Fibroblast of lung (primary cell): ENCODE measurements at regions not wholly inside any gene's neighbourhood (a gene's known extent, or its start where the extent isn't known, plus 50 kb on each side); places are given as distances from the start of the nearest gene placed in this dataset.

Experiments
- DNase-seq, 2 donors: peaks; one replicate each; pipeline versions ENCODE4 v3.0.0 to v3.0.0-alpha.2; 2010; ENCODE audit warnings: low read depth in 2 of 2
- H2AFZ ChIP-seq: 2 replicates; pipeline ENCODE4 v1.5.1; 2012; ENCODE audit warnings: low read length, control low read depth, inconsistent platforms
- H3K27ac ChIP-seq: 2 replicates; pipeline ENCODE4 v1.5.1; 2011; ENCODE audit warnings: low read length, control low read depth; ENCODE audit not compliant: insufficient read depth
- H3K27me3 ChIP-seq: 2 replicates; pipeline ENCODE4 v1.5.1; 2011; ENCODE audit warnings: mild to moderate bottlenecking, low read length; ENCODE audit not compliant: control insufficient read depth, insufficient read depth
- H3K36me3 ChIP-seq: 2 replicates; pipeline ENCODE4 v1.5.1; 2011; ENCODE audit warnings: low read length; ENCODE audit not compliant: control insufficient read depth, insufficient read depth
- H3K4me1 ChIP-seq: 2 replicates; pipeline ENCODE4 v1.5.1; 2011; ENCODE audit warnings: low read length; ENCODE audit not compliant: control insufficient read depth, insufficient read depth; ENCODE audit errors: extremely low read depth
- H3K4me2 ChIP-seq: 2 replicates; pipeline ENCODE4 v1.5.1; 2011; ENCODE audit warnings: low read length, control low read depth; ENCODE audit not compliant: insufficient read depth; ENCODE audit errors: extremely low read depth
- H3K4me3 ChIP-seq, 4 experiments: fragments of 200-600 bp in 1 of 4; sonication (generic) in 1 of 4; replicated peaks in 1 of 4; 2 replicates each; pipeline ENCODE4 v1.5.1; 2011 to 2016; ENCODE audit warnings: low read length in 4 of 4, low read depth in 3 of 4, mild to moderate bottlenecking in 3 of 4, control low read depth in 2 of 4, inconsistent platforms in 1 of 4, mixed read lengths in 1 of 4; ENCODE audit not compliant: insufficient read depth in 1 of 4; ENCODE audit errors: control extremely low read depth in 1 of 4
- H3K79me2 ChIP-seq: 2 replicates; pipeline ENCODE4 v1.5.1; 2012; ENCODE audit warnings: mild to moderate bottlenecking, low read length, inconsistent platforms; ENCODE audit not compliant: control insufficient read depth, insufficient read depth
- H3K9ac ChIP-seq: 2 replicates; pipeline ENCODE4 v1.5.1; 2011; ENCODE audit warnings: mild to moderate bottlenecking, low read length, control low read depth; ENCODE audit not compliant: insufficient read depth
- H3K9me3 ChIP-seq: 2 replicates; pipeline ENCODE4 v1.5.1; 2012; ENCODE audit warnings: low read depth, low read length; ENCODE audit not compliant: control insufficient read depth, insufficient read depth
- H4K20me1 ChIP-seq: 2 replicates; pipeline ENCODE4 v1.5.1; 2011; ENCODE audit warnings: low read length; ENCODE audit not compliant: control insufficient read depth, insufficient read depth; ENCODE audit errors: extremely low read depth
- CTCF ChIP-seq, 2 donors: IDR thresholded peaks in 1 of 2; conservative IDR thresholded peaks in 1 of 2; 1 replicate in 1 of 2; 2 replicates in 1 of 2; pipeline ENCODE4 v1.5.1; 2011 to 2012; ENCODE audit warnings: low read length in 2 of 2, control low read depth in 1 of 2, inconsistent platforms in 1 of 2, low read depth in 1 of 2, mild to moderate bottlenecking in 1 of 2
- EZH2 ChIP-seq: IDR thresholded peaks from 2 replicates; pipeline ENCODE4 v1.5.1; 2012; ENCODE audit warnings: low read length, control low read depth, mild to moderate bottlenecking; ENCODE audit errors: missing control alignments

GRCh38 chr6:145071836-145072235 is 663.5 kb downstream of the EPM2A start:
- Histone ChIP-seq H4K20me1 (no peaks in the 10 kb centered on the region), H3K36me3 (no peaks in the 10 kb centered on the region), H3K27ac (peak overlapping the region; percentile 6), H3K79me2 (no peaks in the 10 kb centered on the region), H3K27me3 (no peaks in the 10 kb centered on the region), H3K9ac (no peak overlapping the region), H3K9me3 (no peaks in the 10 kb centered on the region), H2AFZ (no peak overlapping the region), H3K4me2 (no peak overlapping the region), H3K4me3 (no peak overlapping the region), H3K4me1 (peaks cover 9% of the 10 kb centered on the region)
- TF ChIP-seq EZH2 (no peak), CTCF (conservative IDR thresholded peaks at IDR 0.05 in 1 of 2, IDR thresholded peaks at IDR 0.05 in 1 of 2; ENCODE audit: low read depth in 1 of 2, low read length in 2 of 2) (no peak)
- DNase-seq, result peak; percentile 60 to 82

GRCh38 chr6:145073811-145074210 is 661.5 kb downstream of the EPM2A start:
- no peaks in the 10 kb centered on the region for H4K20me1 ChIP-seq
- H3K4me3 ChIP-seq, result no peak overlapping the region
- peaks cover 5% of the 10 kb centered on the region for H3K4me1 ChIP-seq
- no peaks in the 10 kb centered on the region for H3K36me3 ChIP-seq
- DNase-seq, result peak in 1 of 2 donors; percentile 54
- H2AFZ ChIP-seq, result no peak overlapping the region
- TF ChIP-seq CTCF (conservative IDR thresholded peaks at IDR 0.05 in 1 of 2, IDR thresholded peaks at IDR 0.05 in 1 of 2; ENCODE audit: low read depth in 1 of 2, low read length in 2 of 2) (no peak), EZH2 (no peak)
- H3K9ac ChIP-seq, result no peak overlapping the region
- H3K9me3 ChIP-seq, result no peaks in the 10 kb centered on the region
- H3K4me2 ChIP-seq, result no peak overlapping the region
- H3K27me3 ChIP-seq, result no peaks in the 10 kb centered on the region
- no peak overlapping the region for H3K27ac ChIP-seq
- no peaks in the 10 kb centered on the region for H3K79me2 ChIP-seq

GRCh38 chr6:145074805-145075204 is 660.5 kb downstream of the EPM2A start:
- no peak overlapping the region for H3K4me2 ChIP-seq
- no peaks in the 10 kb centered on the region for H4K20me1 ChIP-seq
- no peaks in the 10 kb centered on the region for H3K9me3 ChIP-seq
- DNase-seq, result no peak
- TF ChIP-seq EZH2, result no peak
- no peak for TF ChIP-seq CTCF (conservative IDR thresholded peaks at IDR 0.05 in 1 of 2, IDR thresholded peaks at IDR 0.05 in 1 of 2; ENCODE audit: low read depth in 1 of 2, low read length in 2 of 2)
- no peak overlapping the region for H2AFZ ChIP-seq
- no peaks in the 10 kb centered on the region for H3K79me2 ChIP-seq
- H3K27ac ChIP-seq, result no peak overlapping the region
- peaks cover 5% of the 10 kb centered on the region for H3K4me1 ChIP-seq
- H3K9ac ChIP-seq, result no peak overlapping the region
- H3K27me3 ChIP-seq, result no peaks in the 10 kb centered on the region
- H3K36me3 ChIP-seq, result no peaks in the 10 kb centered on the region
- no peak overlapping the region for H3K4me3 ChIP-seq
